Stimulated activated CD4-positive, alpha-beta T cell treated with anti-CD3 and anti-CD28 coated beads, TNF-alpha, amount 100 ng/mL, for 24 hours (primary cell): ENCODE measurements at regions not wholly inside any gene's neighbourhood (a gene's known extent, or its start where the extent isn't known, plus 50 kb on each side); places are given as distances from the start of the nearest gene placed in this dataset.
"Not testable (repeated sequence)": the region's sequence is repeated elsewhere in the genome, so short reads cannot be mapped to it uniquely, and the experiment has no call there.

Source experiments
- DNase-seq, 3 experiments: peaks; one replicate each; pipeline ENCODE4 v3.0.0-alpha.2; 2020; ENCODE audit warnings: low read depth in 3 of 3

DNA sequence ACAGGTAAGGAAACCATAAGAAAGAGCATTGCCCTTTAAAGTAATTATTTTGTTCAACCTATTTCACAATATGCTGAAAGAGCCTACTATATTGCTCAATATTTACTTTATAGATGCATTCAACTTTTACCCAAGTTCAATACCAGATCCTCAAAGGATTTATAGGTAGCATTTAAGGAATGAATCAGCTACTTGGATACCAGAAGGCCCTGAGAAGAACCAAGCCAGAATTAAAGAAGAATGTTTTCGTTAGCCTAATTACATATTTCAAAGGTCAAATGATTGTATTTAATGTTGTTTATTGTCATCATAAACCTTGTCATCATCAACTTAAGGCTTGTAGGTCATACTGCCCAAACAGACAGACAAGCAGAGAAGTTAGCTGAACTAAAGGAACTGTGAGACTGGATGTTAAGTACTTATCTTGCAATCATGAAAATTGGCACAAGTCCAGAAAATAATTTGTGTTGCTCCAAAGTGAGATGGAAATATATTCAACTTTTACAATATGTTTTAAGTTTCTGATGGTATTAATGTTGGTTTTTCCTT is 636.7 kb downstream of the RFPL4B start:
- no peak for DNase-seq

DNA sequence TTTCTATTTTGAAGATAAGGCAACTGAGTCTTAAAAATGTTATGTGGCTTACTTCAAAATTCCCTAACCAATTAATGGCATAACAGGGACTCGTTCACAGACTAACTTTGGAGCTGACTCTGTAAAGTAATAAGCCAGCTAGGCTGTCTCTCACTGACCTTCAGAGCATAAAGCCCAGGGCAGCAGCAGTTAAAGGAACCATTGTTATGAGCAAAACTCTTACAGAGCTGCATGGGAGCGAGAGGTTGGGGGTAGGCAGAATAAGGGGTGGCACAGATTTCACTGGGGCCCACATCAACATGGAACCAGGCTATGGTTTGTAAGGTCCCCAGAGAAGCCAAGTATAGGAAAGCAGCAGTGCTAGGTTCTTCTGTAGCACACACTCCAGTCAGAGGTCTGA is 637.8 kb downstream of the RFPL4B start:
- no peak for DNase-seq

DNA sequence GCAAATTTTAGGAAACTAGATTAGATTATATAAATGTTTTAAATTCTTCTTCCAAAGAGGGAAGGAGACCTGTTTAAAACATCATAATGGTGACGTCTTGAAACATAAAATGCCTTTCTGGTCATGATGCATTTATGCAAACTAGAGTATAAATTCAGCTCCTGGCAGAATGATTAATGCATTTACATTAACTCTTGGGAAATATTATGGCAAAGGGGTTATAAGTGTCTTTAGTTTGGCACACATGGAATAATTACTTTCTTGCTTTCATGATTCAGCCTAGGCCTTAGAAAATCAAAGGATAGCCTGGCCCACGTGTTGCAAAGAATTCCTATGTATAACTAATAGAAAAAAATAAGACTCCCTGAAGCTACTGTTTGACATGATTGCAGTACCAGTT is 639.2 kb downstream of the RFPL4B start:
- DNase-seq: no peak

DNA sequence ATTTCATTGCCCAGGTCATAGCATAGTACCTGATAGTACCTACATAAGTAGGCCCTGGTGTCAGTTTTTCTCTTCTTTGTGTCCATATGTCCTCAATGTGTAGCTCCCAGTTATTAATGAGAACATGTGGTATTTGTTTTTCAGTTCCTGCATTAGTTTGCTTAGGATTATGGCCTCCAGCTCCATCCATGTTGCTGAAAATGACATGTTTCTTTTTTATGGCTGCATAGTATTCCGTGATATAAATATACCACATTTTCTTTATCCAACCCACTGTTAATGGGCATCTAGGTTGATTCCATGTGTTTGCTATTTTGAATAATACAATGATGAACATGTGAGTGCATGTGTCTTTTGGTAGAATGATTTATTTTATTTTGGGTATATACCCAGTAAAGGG is 641.6 kb downstream of the RFPL4B start:
- no peak for DNase-seq

DNA sequence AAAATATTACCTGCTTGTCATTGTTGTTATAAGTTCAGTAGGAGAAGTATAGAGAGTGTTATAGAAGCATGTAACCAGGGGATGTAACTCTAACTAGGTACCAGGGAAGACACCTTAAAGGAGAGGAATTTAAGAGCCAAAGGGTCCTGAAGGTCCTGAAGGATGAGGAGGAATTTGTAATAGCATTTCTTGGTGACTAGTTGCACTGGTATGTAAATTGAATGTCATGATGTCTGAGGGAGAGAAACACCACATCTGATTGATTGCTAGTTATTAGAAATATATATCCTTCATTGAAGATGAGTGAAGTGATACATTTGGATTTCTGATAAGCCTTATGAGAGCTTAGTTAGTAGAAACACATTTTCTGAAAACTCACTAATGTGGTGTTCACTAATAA is 643.8 kb downstream of the RFPL4B start:
- DNase-seq: no peak

DNA sequence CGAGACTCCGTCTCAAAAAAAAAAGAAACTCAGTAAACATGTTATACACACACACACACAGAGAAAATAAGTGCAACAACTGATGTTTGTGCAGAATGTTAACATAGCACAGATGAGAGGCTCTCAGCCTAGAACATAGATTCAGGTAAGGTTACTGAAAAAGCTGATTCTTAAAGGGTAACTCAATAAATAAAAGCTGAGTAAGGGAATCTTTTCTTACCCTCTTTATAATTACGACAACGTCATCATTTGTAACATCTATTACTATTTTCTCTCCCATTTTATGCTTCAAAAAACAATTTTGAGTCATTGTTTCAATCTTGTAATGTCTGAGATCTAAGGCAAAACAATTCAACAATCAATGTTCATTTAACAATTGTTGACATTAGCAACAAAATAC is 644.8 kb downstream of the RFPL4B start:
- no peak for DNase-seq

DNA sequence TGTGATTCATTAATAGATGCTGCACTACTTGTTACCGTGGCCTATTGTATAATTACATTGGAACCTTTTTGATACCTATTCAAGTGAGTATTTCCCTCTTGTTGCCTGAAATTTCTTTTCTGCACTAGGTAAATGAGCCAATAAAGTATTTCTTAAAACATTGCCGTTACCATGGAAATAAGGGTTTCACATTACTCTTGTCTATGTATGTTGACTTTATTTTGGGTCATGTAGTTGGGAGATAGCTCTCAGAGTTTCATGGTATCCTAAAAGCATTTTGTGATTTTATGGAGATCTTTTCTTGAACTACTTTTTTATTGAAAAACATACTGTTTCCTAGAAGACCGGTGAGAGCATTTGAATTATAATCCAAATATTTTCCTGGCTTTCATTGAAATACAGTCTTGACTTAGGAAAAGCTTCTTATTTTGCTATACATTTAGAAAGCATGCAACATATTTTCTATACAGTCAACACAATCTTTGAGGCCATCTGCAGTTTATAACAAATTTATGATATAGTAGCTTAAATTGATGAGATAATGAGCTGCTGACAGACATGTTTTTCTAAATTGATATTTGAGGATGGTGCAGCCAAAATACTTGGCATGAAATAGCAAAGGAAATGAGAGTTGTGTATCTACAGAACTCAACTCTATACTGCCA is 650.4 kb downstream of the RFPL4B start:
- no peak for DNase-seq

DNA sequence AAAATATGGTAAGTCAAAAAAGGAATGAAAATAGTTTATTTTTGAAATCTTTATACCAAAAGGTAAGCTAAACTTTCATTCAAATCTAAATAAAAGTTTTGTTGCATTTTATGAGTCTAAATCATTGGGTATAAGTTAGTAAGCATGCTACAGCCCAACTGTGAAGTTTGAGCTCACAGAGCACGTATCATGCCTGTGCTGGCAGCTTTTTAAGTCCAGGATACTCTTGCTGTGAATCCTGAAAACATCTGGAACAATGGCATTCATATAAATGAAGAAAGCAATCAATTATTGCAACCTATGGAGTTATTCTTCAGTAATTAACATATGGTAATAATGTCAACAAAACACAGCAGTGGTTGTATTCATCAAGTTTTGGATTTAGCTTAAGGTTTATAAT is 656.9 kb downstream of the RFPL4B start:
- no peak for DNase-seq

DNA sequence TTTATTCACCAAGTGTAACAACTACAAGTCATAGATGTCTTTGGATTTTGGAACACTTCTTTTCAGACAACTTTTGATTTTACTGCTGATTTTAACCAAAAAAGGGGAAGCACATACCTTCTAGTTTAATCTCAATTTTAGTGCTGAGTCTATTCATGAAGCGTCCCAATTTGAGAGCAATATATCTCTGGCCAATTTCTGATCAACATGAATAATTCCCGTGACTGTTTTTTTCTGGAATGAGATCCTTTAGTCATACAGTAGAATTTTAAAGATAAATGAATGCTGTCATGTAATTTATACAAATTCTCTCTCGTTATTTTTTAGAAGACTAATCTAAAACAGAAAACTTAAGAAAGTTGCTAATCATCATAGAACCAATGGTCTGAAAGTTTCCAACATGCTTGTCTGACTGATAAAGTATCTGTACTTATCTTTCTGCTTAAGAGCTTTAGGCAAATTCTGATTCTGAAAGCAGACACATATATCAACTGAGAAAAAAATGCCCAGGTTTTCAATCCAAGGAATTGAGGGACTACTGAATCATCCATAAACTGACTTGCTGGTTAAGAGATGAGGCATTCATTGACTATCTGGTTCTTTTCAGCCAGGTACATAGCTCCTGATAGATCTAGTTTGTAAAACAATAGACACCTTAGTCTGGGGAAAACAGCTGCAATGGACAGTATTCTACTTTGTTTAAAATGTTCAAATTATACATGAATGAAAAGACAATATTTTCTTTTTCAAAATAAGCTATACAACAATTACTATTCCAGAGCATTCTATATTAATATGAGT is 657.5 kb downstream of the RFPL4B start:
- DNase-seq: no peak

DNA sequence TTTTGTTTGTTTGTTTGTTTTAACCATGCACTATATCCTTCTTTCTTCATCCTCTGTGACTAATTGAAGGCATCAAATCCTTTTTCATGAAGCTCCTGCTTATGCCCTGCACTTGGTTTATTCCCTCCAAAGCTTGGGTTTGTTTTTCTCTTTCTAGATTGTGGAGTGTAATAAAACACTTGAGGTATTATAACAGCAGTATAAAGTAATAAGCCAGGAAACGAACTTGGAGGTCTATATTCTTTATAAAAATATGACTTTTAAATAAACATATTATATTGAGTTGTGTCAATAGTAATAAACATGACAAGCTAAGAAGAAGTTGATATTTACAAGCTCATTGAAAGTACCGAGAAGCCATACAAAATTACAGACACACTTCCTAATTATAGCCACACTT is 659.4 kb downstream of the RFPL4B start:
- no peak for DNase-seq

DNA sequence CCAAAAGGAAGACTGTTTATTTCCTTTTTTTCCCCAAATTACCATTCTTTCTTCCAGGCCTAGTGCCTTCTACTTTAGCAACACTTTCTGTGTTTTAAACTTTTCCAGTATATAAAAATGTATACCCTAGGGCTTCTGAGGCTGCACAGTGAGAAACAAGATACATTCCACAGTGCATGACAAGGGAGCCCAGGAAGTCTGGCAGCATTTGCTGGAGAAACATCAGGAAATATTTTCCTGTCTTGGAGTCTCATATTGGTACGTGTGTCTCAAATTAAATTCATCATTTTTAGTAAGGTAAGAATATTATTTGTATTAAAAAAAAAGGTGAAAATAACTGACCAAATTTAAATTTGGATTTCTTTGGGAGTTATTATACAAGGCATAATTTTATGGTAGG is 662.6 kb downstream of the RFPL4B start:
- no peak for DNase-seq

DNA sequence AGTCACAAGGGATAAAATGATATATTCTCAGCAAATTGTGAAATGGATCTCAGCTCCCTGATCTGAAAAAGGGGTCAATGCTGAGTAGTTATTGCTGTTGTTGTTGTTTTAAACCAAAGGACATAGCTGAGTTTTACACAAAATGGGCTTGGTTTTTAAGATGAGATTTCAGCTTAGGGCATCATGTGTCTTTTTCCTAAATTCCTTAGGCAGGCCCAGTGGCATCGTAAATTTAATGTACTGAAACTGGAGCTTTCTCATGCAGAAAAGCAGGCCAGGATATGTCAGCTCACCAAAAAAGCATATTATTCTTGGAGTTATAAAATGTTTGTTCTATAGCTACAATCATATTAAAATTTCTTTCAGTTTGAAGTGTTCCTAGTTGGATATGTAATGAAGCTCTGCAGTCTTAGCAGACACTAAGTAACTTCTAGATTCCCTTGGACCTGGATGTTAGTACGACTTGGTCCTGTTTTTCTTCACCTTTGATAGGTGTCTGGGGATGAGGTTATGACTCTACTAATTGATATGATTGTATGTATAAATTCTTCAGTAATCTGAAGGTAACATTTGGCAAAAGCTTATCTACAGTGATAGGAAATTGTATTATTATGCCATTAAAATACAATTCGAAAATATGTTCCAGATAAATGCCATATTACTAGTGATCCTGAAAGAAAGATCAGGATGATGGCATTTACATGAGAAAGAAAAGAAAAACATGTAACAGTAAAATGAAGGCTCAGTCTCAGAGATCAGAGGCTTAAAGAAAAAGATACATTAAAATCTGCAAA is 663.3 kb downstream of the RFPL4B start:
- no peak for DNase-seq

DNA sequence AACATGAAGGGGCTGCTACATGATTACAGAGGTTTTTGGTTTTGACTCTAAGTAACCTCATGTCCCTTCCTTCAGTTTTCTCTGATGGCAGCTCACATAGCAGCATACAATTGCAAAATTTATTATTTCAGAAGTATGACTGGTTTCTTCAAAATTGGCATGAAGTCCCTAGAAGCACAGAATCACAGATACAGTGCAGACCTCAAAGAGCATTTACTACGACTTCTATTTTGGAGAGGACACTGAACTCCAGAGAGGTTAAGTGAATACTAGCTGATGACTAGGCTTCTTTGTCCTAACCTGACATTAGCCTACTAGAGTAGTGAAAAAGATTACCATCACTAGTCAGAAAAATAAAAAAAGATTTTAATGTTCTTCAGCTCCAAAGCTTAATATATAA is 664.3 kb downstream of the RFPL4B start:
- DNase-seq: no peak

DNA sequence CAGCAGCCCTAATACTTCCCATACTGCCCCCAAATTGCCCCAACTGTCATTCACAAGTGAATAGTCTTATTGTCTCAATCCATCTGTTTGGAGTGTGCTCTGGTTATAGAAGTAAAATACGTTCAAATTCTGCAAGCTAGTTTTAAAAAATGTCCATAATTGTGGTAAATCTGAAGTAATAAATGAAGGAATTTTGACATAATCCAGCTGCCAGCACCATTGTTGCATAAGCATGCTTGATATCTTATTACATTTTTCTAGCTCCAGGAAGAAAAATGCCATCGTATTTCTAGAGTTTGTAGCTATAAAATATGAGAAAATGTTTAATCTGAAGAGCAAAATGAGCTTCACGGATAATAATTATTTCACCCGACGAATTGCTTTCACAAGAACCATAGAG is 664.7 kb downstream of the RFPL4B start:
- DNase-seq: no peak

DNA sequence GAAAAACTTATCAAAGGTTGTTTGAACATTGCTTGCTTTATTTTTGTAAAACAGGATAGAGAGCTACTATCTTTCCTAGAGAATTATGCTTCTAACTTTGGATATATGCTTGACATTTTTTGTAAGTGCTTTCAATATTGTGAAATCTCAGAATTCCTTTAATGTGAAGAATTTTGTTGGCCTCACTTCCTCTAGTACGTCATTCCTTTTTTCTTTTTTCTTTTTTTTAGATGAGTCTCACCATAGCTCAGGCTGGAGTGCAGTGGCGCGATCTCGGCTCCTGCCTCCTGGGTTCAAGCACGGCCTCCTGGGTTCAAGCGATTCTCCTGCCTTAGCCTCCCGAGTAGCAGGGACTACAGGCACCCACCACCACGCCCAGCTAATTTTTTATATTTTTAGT is 668.1 kb downstream of the RFPL4B start:
- DNase-seq: no peak

DNA sequence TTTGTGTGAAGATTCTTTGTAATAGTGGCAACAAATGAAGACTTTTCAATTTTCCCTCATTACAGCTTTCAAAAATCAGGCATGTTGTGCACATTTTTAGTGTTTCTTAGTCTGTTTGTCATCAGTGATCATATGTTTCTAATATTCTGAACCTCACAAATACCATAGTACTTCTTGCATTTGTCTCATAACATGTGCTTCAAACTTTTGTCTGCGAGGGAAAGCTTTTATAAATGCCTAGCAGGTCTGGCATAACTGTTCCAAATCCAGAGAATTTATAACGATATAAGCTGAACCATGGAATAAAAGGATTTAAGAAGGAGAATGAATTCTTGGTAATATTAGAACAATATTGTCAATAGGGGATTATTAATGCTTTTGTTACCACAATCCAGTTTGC is 670.2 kb downstream of the RFPL4B start:
- DNase-seq: no peak

DNA sequence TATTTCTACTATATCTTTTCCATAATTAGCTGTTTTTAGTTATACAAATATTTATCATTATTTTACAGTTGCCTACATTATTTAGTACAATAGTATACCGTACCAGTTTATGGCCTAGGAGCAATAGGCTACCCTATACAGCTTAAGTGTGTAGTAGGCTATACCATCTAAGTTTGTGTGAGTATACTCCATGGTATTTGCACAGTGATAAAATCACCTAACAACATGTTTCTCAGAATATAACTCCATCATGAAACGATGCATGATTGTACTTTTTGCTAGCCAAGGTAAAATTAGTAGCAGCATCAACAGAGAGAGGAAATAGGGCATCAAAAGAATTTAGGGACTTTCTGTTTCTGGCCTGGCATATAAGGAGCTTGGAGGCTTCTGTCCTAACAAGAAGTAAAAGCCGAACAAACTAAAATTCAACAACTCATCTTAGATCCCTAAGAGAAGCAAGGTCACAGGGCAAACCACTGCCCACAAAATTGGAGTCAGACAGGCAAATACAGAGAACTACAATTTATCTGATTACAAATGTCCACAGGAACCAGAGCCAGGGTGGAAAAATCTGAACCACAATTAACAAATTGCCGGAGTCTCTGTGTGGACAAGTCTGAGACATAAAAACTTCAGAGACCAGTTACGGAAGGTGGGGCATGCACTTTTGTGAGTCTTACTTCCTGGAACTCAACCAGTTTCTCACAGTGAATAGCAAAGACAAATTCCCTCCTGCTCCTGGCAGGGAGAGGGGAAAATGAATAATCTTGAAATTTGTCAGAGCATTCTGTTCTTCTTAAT is 671.4 kb downstream of the RFPL4B start:
- DNase-seq: no peak

DNA sequence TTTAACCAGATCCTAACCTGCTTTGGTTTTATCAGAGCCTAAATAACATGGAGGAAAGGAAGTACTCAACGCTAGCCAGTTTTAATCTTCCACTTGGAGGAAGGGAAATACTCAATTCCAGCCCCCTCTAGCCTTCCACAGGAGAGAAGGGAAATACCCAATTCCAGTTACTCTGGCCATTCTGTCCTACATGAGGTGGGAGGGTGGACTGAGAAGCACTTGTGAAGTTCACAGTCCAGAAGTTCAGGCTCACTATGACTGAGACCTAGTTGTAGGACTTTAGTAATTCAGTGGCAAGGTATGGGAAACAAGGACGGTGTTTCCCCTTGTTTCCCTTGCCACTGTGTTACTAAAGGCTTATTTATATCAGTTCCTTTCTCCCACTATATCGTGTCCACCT is 672.0 kb downstream of the RFPL4B start:
- no peak for DNase-seq

DNA sequence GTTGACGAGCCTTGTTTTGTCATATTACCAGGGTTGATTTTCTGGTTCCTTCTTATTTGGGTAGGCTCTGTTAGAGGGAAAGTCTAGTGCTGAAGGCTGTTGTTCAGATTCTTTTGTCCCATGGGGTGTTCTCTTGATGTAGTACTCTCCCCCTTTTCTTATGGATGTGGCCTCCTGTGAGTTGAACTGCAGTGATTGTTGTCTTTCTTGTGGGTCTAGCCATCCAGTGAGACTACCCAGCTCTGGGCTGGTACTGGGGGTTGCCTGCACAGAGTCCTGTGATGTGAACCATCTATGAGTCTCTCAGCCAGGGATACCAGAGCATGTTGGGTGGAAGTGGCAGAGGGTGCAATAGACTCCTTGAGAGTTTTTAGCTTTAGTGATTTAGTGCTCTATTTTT is 680.6 kb downstream of the RFPL4B start:
- DNase-seq: no peak

DNA sequence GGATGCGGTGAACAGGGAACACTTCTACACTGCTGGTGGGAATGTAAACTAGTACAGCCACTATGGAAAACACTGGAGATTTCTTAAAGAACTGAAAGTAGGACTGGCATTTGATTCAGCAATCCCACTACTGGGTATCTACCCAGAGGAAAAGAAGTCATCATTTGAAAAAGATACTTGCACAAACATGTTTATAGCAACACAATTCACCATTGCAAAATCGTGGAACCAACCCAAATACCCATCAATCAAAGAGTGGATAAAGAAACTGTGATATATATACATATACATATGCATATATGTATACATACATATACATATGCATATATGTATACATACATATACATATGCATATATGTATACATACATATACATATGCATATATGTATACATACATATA is 682.0 kb downstream of the RFPL4B start:
- not testable (repeated sequence) for DNase-seq

DNA sequence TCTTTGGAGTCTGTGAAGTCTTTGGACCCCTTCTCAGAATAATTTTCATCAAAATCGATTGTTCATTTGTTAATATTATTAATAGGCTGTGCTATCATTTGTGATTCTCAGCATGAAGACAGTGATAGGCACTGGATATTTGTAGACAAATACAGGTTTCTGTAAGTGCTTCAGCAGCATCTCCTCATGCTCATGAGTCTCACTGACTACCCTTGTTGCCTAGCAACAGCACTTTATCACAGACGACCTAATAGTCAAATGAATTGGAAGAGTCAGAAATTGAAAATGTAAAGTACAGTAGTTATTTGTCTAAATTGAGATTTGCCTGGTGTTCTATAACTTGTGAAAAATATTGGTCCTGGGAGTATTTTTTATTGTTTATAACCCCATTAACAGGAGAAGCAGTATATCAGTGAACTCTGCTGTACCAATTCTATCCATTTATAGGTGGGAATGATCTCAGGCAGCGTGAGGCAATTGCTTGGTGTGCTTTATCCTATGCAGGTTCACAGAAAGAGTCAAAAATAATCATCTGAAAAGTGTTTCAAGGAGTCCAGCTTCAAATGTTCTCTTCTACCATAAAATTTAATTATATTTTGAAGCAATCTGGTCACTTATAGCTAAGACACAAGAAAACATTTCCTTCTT is 684.6 kb downstream of the RFPL4B start:
- DNase-seq: no peak
